ENCODE measurements at regions not wholly inside any gene's neighbourhood (a gene's known extent, or its start where the extent isn't known, plus 50 kb on each side); places are given as distances from the start of the nearest gene placed in this dataset.

- DNase-seq (ENCODE audit: low read depth): no peak
Observed at GRCh38 chr20:43803276-43803675, 76.5 kb upstream of the GTSF1L start.

GRCh38 chr20:43800186-43800585 is 73.4 kb upstream of the GTSF1L start:
- no peak for DNase-seq (ENCODE audit: low read depth)

GRCh38 chr20:43799741-43800140 is 72.9 kb upstream of the GTSF1L start:
- no peak for DNase-seq (ENCODE audit: low read depth)

GRCh38 chr20:43799150-43799711 is 72.4 kb upstream of the GTSF1L start:
- no peak for DNase-seq (ENCODE audit: low read depth)

- no peak for DNase-seq (ENCODE audit: low read depth)
Observed at GRCh38 chr20:43798291-43799149, 71.7 kb upstream of the GTSF1L start.

DNA sequence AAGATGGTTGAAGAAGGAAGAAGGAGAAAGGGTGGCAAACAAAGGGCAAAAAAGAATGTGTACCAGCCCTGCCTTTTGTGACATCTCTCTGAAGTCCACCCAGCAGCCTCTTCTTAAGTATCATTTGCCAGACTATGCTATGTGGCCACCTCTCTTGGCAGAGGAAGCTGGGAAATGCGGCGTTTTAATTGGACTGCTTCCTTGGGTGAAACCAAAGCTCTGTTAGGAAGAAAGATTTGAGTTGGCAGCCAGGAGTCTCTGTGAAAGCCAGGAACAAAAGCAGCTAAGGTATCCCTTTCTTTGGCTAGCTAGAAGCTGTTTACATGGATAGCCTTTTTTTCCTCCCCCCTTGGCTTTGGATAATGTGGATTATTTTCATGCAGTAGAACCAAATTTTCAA is 67.5 kb upstream of the GTSF1L start:
- DNase-seq (ENCODE audit: low read depth): no peak

- no peak for DNase-seq (ENCODE audit: low read depth)
Observed at GRCh38 chr20:43789593-43789992, 62.8 kb upstream of the GTSF1L start.

DNA sequence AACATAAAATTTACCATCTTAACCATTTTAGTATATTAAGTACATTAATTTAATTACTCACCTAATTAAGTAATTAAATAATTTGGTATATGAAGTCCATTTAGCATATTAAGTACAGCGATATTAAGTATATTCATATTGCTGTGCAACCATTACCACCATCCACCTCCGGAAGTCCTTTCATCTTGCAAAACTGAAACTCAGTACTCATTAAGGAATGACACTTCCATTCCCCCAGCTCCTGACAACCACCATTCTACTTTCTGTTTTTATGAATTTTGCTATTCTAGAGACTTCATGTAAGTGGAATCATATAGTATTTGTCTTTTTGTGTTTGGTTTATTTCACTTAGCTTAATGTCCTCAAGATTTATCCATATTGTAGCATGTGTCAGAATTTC is 61.1 kb upstream of the GTSF1L start:
- DNase-seq (ENCODE audit: low read depth): no peak

GRCh38 chr20:43786885-43787284 is 60.1 kb upstream of the GTSF1L start:
- DNase-seq (ENCODE audit: low read depth): no peak

GRCh38 chr20:43781215-43781614 is 54.4 kb upstream of the GTSF1L start:
- no peak for DNase-seq (ENCODE audit: low read depth)

GRCh38 chr20:43778375-43778774 is 51.6 kb upstream of the GTSF1L start:
- DNase-seq (ENCODE audit: low read depth): no peak

DNA sequence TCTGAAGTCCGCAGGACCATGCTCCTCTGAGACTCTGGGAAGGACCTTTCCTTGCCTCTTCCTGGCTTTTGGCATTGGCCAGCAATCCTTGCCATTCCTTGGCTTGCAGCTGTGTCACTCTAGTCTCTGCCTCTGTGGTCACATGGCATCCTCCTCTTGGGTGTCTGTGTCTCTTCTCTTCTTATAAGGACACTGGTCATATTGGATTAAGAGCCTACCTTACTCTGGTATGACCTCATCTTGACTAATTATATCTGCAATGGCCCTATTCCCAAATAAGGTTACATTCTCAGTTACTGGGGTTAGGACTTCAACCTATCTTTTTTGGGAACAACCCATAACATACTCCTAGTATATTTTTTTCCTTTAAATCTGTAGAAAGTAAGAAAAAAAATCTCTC is 49.9 kb upstream of the GTSF1L start:
- no peak for DNase-seq (ENCODE audit: low read depth)

Data from GM04503 (cell line).